ENCODE measurements at regions not wholly inside any gene's neighbourhood (a gene's known extent, or its start where the extent isn't known, plus 50 kb on each side); places are given as distances from the start of the nearest gene placed in this dataset.
"Not testable (repeated sequence)": the region's sequence is repeated elsewhere in the genome, so short reads cannot be mapped to it uniquely, and the experiment has no call there.

GRCh38 chr22:17305076-17305475 is 64.2 kb upstream of the CECR2 start:
- intact Hi-C loops (cut with DNase I), result no loop called here
- TF ChIP-seq, protein P1, sequence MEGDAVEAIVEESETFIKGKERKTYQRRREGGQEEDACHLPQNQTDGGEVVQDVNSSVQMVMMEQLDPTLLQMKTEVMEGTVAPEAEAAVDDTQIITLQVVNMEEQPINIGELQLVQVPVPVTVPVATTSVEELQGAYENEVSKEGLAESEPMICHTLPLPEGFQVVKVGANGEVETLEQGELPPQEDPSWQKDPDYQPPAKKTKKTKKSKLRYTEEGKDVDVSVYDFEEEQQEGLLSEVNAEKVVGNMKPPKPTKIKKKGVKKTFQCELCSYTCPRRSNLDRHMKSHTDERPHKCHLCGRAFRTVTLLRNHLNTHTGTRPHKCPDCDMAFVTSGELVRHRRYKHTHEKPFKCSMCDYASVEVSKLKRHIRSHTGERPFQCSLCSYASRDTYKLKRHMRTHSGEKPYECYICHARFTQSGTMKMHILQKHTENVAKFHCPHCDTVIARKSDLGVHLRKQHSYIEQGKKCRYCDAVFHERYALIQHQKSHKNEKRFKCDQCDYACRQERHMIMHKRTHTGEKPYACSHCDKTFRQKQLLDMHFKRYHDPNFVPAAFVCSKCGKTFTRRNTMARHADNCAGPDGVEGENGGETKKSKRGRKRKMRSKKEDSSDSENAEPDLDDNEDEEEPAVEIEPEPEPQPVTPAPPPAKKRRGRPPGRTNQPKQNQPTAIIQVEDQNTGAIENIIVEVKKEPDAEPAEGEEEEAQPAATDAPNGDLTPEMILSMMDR (IDR thresholded peaks at IDR 0.05), result no peak
- ATAC-seq (no peak), DNase-seq (no peak)
- Histone ChIP-seq H3K27me3 (no peaks in the 10 kb centered on the region), H3K4me1 (no peaks in the 10 kb centered on the region), H3K27ac (no peak overlapping the region), H3K9me3 (no peaks in the 10 kb centered on the region), H3K36me3 (no peaks in the 10 kb centered on the region), H3K4me3 (no peak overlapping the region)

DNA sequence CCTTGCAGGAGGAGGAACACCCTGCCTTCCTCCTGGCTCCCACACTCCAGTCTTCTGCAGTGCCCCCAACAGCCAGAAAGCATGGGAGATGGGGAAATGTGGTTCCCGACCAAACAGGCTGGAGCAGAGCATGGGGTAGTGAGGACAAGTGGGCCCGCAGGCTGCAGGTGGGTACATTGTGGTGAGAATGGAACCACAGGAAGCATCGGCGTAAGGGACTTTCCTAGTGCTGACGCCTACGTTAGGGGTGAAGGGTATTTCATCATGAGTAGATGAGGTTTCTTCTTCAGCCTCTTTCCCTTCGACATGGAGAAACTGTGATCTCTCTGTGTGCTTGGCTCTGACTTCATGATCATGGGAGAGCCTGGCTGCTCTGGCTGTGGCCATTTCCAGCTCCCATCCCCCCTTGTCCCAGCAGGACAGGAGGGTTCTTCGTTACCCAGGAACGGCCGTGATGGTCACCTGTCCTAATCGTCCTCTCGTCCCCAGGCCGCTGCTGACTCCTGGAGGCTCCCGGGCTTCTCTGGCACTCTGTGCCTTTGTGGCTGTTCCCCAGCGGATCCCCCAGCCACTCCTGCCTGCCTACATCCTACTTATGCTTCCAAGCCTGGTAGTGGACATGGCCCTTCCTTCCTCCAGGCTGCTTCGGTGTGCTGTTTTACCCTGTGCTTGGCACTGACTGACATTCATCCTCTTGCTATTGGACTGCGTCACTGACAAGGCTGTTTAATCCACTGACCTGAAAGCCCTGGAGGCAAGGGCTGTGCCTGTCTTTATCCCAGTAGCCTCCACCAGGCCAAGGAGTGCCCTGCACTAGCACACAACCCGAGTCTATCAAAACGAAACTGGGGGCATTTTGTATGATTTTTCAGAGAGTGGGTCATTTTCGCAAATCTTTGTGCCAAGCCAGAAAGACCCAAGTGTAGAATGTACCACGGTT is 65.2 kb upstream of the CECR2 start:
- no peak overlapping the region for H3K27ac ChIP-seq
- no peaks in the 10 kb centered on the region for H3K4me1 ChIP-seq
- TF ChIP-seq, protein P1 (IDR thresholded peaks at IDR 0.05), result no peak
- DNase-seq (no peak), ATAC-seq (no peak)
- H3K27me3 ChIP-seq, result no peaks in the 10 kb centered on the region
- no peak overlapping the region for H3K4me3 ChIP-seq
- H3K36me3 ChIP-seq, result no peaks in the 10 kb centered on the region
- intact Hi-C loops (cut with DNase I), result no loop called here
- H3K9me3 ChIP-seq, result no peaks in the 10 kb centered on the region

GRCh38 chr22:17303441-17303839 is 65.8 kb upstream of the CECR2 start:
- no peaks in the 10 kb centered on the region for H3K27me3 ChIP-seq
- TF ChIP-seq, protein P1 (IDR thresholded peaks at IDR 0.05), result no peak
- intact Hi-C loops (cut with DNase I), result no loop called here
- no peak for DNase-seq
- no peak for ATAC-seq
- H3K9me3 ChIP-seq, result no peaks in the 10 kb centered on the region
- no peak overlapping the region for H3K4me3 ChIP-seq
- no peak overlapping the region for H3K27ac ChIP-seq
- H3K4me1 ChIP-seq, result no peaks in the 10 kb centered on the region
- no peaks in the 10 kb centered on the region for H3K36me3 ChIP-seq

DNA sequence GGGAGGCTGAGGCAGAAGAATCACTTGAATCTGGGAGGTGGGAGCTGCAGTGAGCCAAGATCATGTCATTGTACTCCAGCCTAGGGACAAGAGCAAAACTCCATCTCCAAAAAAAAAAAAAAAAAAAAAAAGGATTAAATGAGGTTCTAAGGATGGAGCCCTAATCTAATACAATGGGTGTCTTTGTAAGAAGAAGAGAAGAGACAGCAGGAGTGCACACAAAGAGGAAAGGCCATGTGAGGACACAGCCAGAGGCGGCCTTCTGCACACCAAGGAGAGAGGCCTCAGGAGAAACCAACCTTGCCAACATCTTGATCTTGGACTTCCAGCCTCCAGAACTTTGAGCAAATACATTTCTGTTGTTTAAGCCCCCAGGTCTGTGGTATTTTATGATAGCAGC is 66.6 kb upstream of the CECR2 start:
- no peak for DNase-seq
- intact Hi-C loops (cut with DNase I), result no loop called here
- TF ChIP-seq, protein P1 (IDR thresholded peaks at IDR 0.05), result no peak

GRCh38 chr22:17300926-17301325 is 68.3 kb upstream of the CECR2 start:
- Histone ChIP-seq H3K4me1 (no peaks in the 10 kb centered on the region), H3K36me3 (no peaks in the 10 kb centered on the region), H3K27me3 (no peaks in the 10 kb centered on the region), H3K9me3 (no peaks in the 10 kb centered on the region), H3K27ac (no peak overlapping the region), H3K4me3 (no peak overlapping the region)
- TF ChIP-seq, protein P1 (IDR thresholded peaks at IDR 0.05), result no peak
- DNase-seq (no peak), ATAC-seq (no peak)
- intact Hi-C loops (cut with DNase I), result no loop called here

More for the DNA sequence above, 66.6 kb upstream of the CECR2 start:
- no peaks in the 10 kb centered on the region for H3K9me3 ChIP-seq
- no peak for ATAC-seq
- no peak overlapping the region for H3K27ac ChIP-seq
- H3K27me3 ChIP-seq, result no peaks in the 10 kb centered on the region
- H3K4me3 ChIP-seq, result no peak overlapping the region
- no peaks in the 10 kb centered on the region for H3K4me1 ChIP-seq
- no peaks in the 10 kb centered on the region for H3K36me3 ChIP-seq

DNA sequence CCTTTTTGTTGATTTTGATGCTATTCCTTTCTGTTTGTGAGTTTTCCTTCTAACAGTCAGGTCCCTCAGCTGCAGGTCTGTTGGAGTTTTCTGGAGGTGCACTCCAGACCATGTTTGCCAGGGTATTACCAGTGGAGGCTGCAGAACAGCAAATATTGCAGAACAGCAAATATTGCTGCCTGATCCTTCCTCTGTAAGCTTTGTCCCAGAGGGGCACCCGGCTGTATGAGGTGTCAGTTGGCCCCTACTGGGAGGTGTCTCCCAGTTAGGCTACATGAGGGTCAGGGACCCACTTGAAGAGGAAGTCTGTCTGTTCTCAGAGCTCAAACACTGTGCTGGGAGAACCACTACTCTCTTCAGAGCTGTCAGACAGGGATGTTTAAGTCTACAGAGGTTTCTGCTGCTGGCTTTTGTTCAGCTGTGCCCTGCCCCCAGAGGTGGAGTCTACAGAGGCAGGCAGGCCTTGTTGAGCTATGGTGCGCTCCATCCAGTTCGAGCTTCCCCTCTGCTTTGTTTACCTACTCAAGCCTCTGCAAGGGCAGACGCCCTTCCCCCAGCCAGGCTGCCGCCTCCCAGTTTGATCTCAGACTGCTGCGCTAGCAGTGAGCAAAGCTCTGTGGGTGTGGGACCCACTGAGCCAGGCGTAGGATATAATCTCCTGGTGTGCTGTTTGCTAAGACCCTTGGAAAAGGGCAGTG is 70.3 kb upstream of the CECR2 start:
- intact Hi-C loops (cut with DNase I); H3K27ac ChIP-seq; H3K4me3 ChIP-seq; H3K27me3 ChIP-seq; H3K9me3 ChIP-seq; H3K4me1 ChIP-seq; H3K36me3 ChIP-seq; DNase-seq; ATAC-seq: not testable (repeated sequence)
